RWPE2 (cell line): ENCODE measurements at regions not wholly inside any gene's neighbourhood (a gene's known extent, or its start where the extent isn't known, plus 50 kb on each side); places are given as distances from the start of the nearest gene placed in this dataset.
"Not testable (repeated sequence)": the region's sequence is repeated elsewhere in the genome, so short reads cannot be mapped to it uniquely, and the experiment has no call there.

Source experiments
- ATAC-seq: fragments of 200-7000 bp; cut with Tn5 transposase; 3 replicates; pipeline ENCODE4 v1.9.1; 2021; ENCODE audit warnings: low read depth
- DNase-seq: peaks from one replicate; pipeline ENCODE4 v3.0.0-alpha.2; 2020; ENCODE audit warnings: low spot score
- H3K27ac ChIP-seq: fragments of 450-650 bp; 2 replicates; pipeline ENCODE4 v1.5.1; 2017; ENCODE audit warnings: mild to moderate bottlenecking; ENCODE audit not compliant: poor library complexity, severe bottlenecking
- H3K27me3 ChIP-seq: fragments of 250-450 bp; sonication (Bioruptor Pico); 2 replicates; pipeline ENCODE4 v1.5.1; 2021; ENCODE audit warnings: mild to moderate bottlenecking, moderate library complexity; ENCODE audit not compliant: insufficient read depth, poor library complexity, severe bottlenecking
- H3K36me3 ChIP-seq: fragments of 250-450 bp; sonication (Bioruptor Pico); 2 replicates; pipeline ENCODE4 v1.5.1; 2020; ENCODE audit warnings: low read depth, mild to moderate bottlenecking, moderate library complexity
- H3K4me1 ChIP-seq: fragments of 250-450 bp; sonication (Bioruptor Pico); 2 replicates; pipeline ENCODE4 v1.5.1; 2021; ENCODE audit warnings: mild to moderate bottlenecking, moderate library complexity; ENCODE audit not compliant: insufficient read depth, poor library complexity, severe bottlenecking
- H3K4me3 ChIP-seq: fragments of 250-450 bp; sonication (Bioruptor Pico); 2 replicates; pipeline ENCODE4 v1.5.1; 2021; ENCODE audit warnings: mild to moderate bottlenecking, moderate library complexity; ENCODE audit not compliant: severe bottlenecking
- H3K9me3 ChIP-seq: fragments of 250-450 bp; sonication (Bioruptor Pico); 2 replicates; pipeline ENCODE4 v1.5.1; 2021; ENCODE audit warnings: mild to moderate bottlenecking, moderate library complexity; ENCODE audit not compliant: severe bottlenecking

- not testable (repeated sequence) for DNase-seq, H3K4me3 ChIP-seq
Observed at GRCh38 chr10:87300163-87300562, 57.4 kb upstream of the NUTM2D start.

GRCh38 chr10:87301466-87302115, 56.0 kb upstream of the NUTM2D start:
- DNase-seq, H3K27ac ChIP-seq, H3K4me3 ChIP-seq, H3K4me1 ChIP-seq, H3K27me3 ChIP-seq, H3K9me3 ChIP-seq, H3K36me3 ChIP-seq: not testable (repeated sequence)
- ATAC-seq, result peak; percentile 96

More at GRCh38 chr10:87300163-87300562, 57.4 kb upstream of the NUTM2D start:
- not testable (repeated sequence) for H3K27ac ChIP-seq, H3K9me3 ChIP-seq, H3K4me1 ChIP-seq, H3K27me3 ChIP-seq, H3K36me3 ChIP-seq
- ATAC-seq, result peak; percentile 48; the same call in 2 of the 3 replicates

GRCh38 chr10:87302132-87302531, 55.4 kb upstream of the NUTM2D start:
- not testable (repeated sequence) for H3K4me3 ChIP-seq, ATAC-seq, DNase-seq, H3K27me3 ChIP-seq, H3K27ac ChIP-seq, H3K4me1 ChIP-seq, H3K36me3 ChIP-seq, H3K9me3 ChIP-seq

- H3K4me1 ChIP-seq, H3K4me3 ChIP-seq, ATAC-seq, H3K9me3 ChIP-seq, H3K27ac ChIP-seq, H3K27me3 ChIP-seq, DNase-seq, H3K36me3 ChIP-seq: not testable (repeated sequence)
Observed at GRCh38 chr10:87303707-87304106, 53.8 kb upstream of the NUTM2D start.

GRCh38 chr10:87306681-87307080, 50.9 kb upstream of the NUTM2D start:
- ATAC-seq, H3K27ac ChIP-seq, H3K27me3 ChIP-seq, H3K4me1 ChIP-seq, H3K36me3 ChIP-seq, H3K9me3 ChIP-seq, DNase-seq, H3K4me3 ChIP-seq: not testable (repeated sequence)
